NCI-H2029 (cell line): ENCODE measurements at regions not wholly inside any gene's neighbourhood (a gene's known extent, or its start where the extent isn't known, plus 50 kb on each side); places are given as distances from the start of the nearest gene placed in this dataset.
A peak's percentile ranks its signal among the peaks of the same experiment; 100 is the strongest.
"Not testable (repeated sequence)": the region's sequence is repeated elsewhere in the genome, so short reads cannot be mapped to it uniquely, and the experiment has no call there.

Experiments
- DNase-seq: peaks from one replicate; lab custom pipeline; 2025; lab: John Stamatoyannopoulos, UW

DNA sequence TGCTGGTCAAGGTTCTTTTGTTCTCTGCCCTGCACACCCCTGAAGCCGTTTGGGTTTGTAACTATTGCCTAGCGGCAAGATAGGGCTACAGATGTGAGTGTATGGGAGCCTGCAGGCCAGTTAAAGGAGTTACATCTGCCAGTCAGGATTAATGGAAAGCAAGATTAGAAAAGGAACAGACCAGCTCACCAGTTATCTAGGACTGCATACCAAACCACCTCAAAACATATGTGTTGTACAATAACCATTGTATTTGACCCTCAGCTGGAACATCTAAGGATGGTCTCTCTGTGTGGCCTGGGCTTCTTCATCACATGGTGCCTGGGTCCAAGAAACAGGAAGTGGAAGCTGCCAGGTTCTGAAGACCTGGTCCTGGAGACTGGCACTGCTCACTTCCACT lies 52.5 kb upstream of the FBXO28 start:
- no peak for DNase-seq

DNA sequence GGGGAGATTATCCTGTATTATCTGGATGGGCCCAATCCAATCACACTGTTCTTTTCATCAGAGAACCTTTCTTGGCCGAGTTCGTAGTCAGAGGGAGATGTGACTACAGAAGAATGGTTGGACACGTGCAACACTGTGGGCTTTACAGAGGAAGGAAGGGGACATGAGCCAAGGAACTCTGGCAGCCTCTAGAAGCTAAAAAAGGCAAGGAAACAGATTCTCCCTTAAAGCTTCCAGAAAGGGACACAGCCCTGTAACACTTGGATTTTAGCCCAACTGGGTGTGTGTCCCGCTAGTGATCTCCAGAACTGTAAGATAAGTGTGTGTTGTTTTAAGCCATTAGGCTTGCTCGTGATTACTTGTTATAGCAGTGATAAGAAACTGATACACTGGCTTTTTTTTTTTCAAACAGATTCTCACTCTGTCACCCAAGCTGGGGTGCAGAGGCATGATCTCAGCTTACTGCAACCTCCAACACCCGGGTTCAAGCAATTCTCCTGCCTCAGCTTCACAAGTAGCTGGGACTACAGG lies 53.9 kb upstream of the FBXO28 start:
- DNase-seq: no peak

GRCh38 chr1:224058303-224058702 lies 55.6 kb upstream of the FBXO28 start:
- no peak for DNase-seq

GRCh38 chr1:224057461-224058199 lies 56.3 kb upstream of the FBXO28 start:
- no peak for DNase-seq

- no peak for DNase-seq
These were observed 59.3 kb upstream of the FBXO28 start for GRCh38 chr1:224054611-224055010.

DNA sequence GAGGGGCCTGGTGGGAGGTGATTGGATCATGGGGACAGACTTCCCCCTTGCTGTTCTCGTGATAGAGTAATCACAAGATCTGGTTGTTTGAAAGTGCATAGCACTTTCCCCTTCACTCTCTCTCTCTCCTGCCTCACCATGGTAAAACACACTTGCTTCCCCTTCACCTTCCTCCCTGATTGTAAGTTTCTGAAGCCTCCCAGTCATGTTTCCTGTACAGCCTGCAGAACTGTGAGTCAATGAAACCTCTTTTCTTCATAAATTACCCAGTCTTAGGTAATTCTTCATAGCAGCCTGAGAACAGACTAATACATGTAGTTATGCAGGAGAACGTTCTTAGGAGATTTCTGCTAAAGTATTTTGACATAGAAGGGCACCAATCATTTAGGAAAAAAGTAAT lies 59.9 kb upstream of the FBXO28 start:
- DNase-seq: no peak

DNA sequence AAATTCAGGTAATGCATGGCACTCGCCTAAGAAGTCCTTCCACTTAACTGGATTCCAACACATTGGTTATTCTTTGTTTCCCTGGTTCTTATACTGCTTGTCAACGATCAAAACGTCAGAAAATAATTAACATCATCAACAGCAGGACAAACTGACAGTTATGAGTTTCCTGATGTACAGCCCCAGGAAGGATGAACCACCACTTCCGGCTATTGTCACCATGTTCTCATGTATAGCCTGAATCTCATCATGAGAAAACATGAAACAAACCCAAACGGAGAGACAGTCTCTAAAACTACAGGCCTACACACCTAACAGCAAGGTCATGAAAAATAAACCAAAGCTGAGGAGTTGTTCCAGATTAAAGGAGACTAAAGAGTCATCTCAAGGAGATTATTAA lies 60.5 kb upstream of the FBXO28 start:
- no peak for DNase-seq

DNA sequence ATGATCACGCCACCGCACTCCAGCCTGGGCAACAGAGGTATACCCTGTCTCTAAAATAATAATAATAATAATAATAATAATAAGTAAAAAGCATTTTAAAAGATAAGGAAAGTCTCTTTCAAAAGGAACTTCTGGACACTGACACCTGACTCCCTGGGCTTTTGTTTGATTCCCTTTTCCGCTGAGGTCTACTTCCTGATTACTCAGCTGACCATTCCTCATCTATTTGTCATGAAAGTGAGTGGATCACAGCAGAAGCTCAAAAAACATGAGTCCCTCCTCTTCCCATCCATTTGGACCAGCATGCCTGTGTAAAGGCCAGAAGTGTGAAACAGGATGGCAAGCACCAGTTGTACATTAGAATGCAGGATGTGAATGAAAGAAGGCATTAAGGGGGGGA lies 61.1 kb upstream of the FBXO28 start:
- DNase-seq: no peak

- not testable (repeated sequence) for DNase-seq
These were observed 62.1 kb upstream of the FBXO28 start for GRCh38 chr1:224051782-224052181.

DNA sequence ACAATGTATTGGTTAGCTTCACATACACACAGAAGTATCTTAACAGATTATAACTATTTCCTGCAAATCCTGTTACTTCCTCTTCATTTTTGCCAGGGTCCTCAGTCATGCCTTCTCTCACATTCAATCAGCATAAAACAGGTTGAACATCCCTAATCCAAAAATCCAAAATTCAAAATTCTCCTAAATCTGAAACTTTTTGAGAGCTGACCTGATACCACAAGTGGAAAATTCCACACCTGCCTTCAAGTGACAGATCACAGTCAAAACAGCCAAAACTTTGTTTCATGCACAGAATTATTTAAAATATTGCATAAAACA lies 62.9 kb upstream of the FBXO28 start:
- DNase-seq: no peak

DNA sequence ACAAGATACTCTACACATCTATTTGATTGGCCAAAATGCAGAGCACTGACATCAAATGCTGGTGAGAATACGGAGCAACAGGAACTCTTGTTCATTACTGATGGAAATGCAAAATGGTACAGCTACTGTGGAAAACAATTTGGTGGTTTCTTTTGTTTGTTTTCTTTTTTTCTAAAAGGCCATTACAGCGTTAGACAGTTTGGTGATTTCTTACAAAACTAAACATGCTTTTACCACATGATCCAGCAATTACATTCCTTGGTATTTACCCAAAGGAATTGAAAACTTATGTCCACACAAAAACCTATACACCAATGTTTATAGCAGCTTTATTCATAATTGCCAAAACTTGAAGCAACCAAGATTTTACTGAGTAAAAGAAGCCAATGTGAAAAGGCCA lies 66.4 kb upstream of the FBXO28 start:
- DNase-seq: no peak

DNA sequence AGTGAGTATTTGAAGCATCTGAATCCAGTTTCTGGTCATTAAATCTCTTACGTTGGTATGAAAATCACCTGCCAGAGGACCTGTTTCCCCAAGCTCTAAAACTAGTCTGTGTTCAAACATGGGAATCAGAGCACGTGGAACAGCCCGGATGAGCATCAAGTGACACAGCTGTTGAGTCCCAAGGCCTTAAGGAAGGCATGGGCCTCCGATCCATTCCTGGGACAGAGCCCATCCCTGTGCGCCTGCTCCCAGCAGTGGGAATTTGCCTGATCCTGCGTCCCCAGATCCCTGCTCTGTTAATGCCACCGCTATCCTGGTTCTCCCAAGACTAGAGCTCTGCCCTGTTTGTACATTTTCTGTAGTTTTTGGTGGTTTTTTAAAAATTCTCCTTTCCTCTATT lies 68.4 kb upstream of the FBXO28 start:
- DNase-seq: no peak

- DNase-seq: no peak
These were observed 69.5 kb upstream of the FBXO28 start for GRCh38 chr1:224044420-224044819.

- peak; percentile 36 for DNase-seq
These were observed 71.3 kb upstream of the FBXO28 start for GRCh38 chr1:224042557-224043118.

GRCh38 chr1:224041032-224041431 lies 72.9 kb upstream of the FBXO28 start:
- DNase-seq: no peak

DNA sequence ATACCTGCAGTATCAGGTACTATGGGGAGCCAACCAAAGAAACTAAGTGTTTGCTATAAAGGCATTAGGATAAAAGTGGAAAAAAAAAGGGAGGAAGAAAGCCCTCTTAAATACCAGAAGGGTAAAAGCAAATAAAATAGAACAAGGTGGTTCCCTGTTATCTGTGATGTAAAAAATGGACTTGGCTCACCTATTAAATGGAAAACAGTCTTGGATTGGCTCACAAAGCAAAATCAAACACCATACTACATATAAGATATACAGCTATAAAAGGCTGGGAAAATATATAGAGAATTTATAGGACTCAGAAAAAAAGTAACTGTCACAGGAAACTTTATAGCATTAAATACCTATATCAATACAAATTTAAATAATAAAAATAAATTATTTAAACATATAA lies 73.5 kb upstream of the FBXO28 start:
- not testable (repeated sequence) for DNase-seq

GRCh38 chr1:224040006-224040405 lies 73.9 kb upstream of the FBXO28 start:
- DNase-seq: not testable (repeated sequence)

GRCh38 chr1:224038832-224039231 lies 75.1 kb upstream of the FBXO28 start:
- DNase-seq: not testable (repeated sequence)

DNA sequence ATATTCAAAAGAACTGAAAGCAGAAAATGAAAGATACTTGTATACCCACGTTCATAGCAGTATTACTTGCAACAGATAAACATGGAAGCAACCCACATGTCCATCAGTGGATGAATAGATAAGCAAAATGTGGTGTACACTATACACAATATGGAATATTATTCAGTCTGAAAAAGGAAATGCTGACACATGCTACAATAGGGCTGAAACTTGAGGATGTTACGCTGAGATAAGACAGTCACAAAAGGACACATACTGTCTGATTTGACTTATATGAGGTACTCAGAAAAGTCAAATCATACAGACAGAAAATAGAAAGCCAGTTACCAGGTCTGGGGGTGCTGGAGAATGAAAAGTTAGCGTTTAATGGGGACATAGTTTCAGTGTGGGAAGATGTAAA lies 76.5 kb upstream of the FBXO28 start:
- DNase-seq: not testable (repeated sequence)

GRCh38 chr1:224032608-224033276 lies 81.2 kb upstream of the FBXO28 start:
- DNase-seq: not testable (repeated sequence)

DNA sequence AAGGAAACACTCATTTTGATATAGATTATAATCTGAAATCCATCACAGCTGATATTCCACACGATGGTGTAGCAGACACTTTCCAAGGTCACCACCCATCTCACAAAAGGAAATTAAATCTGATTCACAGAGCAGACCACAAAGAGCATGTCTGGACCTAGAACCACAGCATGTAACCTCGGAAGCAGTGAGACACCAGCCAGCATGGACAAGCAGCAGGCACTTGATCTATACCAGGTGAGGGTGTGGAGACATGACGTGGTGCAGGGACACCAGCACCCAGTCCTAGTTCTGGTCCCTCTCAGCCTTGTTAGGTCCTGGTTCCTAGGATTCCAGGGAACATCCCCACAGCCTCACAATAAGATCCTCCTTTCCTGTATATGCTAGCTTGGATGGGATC lies 81.9 kb upstream of the FBXO28 start:
- DNase-seq: not testable (repeated sequence)

DNA sequence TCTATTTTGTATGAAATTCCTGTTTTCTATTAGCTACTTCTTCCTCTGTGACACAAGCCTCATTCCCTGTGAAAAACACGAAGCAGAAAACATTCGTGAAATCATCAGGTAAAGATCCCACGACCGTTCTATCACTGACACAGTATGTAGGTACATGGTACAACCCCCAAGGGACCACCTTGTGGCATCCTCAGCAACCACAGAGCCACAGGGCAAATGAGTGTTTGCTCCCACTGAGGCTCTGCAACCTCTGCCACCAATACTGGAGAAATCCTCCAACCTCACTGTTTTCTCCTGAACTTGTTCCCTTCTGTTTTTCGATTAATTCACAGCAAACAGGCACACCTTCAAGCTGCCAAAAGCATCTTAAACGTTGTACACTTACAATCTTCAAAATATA lies 83.7 kb upstream of the FBXO28 start:
- not testable (repeated sequence) for DNase-seq

DNA sequence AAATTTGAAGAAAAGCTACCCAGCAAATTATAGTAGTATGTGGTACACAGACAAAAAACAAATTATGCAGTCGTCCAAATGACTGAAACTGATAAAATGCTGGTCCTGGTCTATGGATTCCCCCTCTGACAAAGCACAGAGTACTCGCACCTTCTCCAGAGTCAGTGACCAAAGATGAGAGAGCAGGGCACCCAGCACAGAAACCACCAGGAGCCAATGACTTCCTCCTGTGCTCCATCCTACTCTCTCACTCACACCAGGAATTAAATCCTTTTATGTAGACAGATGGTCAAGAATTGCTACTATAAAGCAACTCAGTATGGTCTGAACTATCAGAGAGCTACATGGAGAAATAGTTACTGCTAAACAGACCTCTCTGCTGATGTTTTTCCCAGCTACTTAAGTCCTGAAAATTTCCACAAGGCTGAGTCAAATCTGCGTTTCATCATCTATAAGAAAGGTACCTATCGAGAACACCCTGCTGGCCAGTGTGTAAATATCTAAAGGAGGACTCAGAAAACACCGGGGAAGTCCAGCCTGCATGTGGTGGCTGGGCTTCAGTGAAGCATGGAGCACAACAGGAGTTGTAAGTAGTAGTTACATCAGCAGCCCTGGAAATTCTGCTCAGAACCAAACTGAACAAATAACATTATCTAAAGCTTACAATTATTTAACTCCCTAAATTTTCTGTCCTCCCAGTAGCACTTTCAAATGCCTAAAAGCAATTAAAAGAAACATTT lies 84.5 kb upstream of the FBXO28 start:
- DNase-seq: not testable (repeated sequence)
